ENCODE measurements at regions not wholly inside any gene's neighbourhood (a gene's known extent, or its start where the extent isn't known, plus 50 kb on each side); places are given as distances from the start of the nearest gene placed in this dataset.

GRCh38 chr2:173427887-173428668, 73.4 kb downstream of the CDCA7 start:
- no peak for TF ChIP-seq THAP7 (CRISPR knock-in tag; IDR thresholded peaks at IDR 0.05)
- no peak for TF ChIP-seq TARDBP (CRISPR knock-in tag; IDR thresholded peaks at IDR 0.05)
- TF ChIP-seq ZNF207 (IDR thresholded peaks at IDR 0.05; ENCODE audit: borderline replicate concordance) = no peak

Measured in HepG2 (cell line).